Tibial artery (tissue), 4 donors: ENCODE measurements at regions not wholly inside any gene's neighbourhood (a gene's known extent, or its start where the extent isn't known, plus 50 kb on each side); places are given as distances from the start of the nearest gene placed in this dataset.

Source experiments
- DNase-seq, 2 donors: peaks; one replicate each; pipeline ENCODE4 v3.0.0-alpha.2; 2019
- H3K27ac ChIP-seq, 2 donors: fragments of 200-600 bp; sonication (generic) in 1 of 2; 1 replicate in 1 of 2; 2 replicates in 1 of 2; pipeline ENCODE4 v1.5.1; 2018 to 2019; ENCODE audit warnings: mild to moderate bottlenecking in 1 of 2
- H3K27me3 ChIP-seq, 2 donors: fragments of 200-600 bp; sonication (generic) in 1 of 2; one replicate each; pipeline versions ENCODE4 v1.5.1 to v1.6.0; 2016 to 2019
- H3K36me3 ChIP-seq, 3 donors: fragments of 200-600 bp; sonication (generic) in 2 of 3; one replicate each; pipeline ENCODE4 v1.5.1; 2016 to 2019; ENCODE audit warnings: mild to moderate bottlenecking in 2 of 3
- H3K4me1 ChIP-seq, 4 donors: fragments of 200-600 bp; sonication (generic) in 2 of 4; 1 replicate in 3 of 4; 2 replicates in 1 of 4; pipeline ENCODE4 v1.5.1; 2016 to 2019
- H3K4me3 ChIP-seq, 2 donors: fragments of 200-600 bp; sonication (generic) in 1 of 2; 1 replicate in 1 of 2; 2 replicates in 1 of 2; pipeline ENCODE4 v1.5.1; 2018 to 2019; ENCODE audit warnings: mild to moderate bottlenecking in 2 of 2
- H3K9me3 ChIP-seq, 3 donors: fragments of 200-600 bp; sonication (generic) in 1 of 3; one replicate each; pipeline ENCODE4 v1.5.1; 2016 to 2019
- CTCF ChIP-seq, 2 experiments: fragments of 200-600 bp in 1 of 2; fragments of 450-650 bp in 1 of 2; IDR thresholded peaks; one replicate each; pipeline ENCODE4 v1.5.1; 2017 to 2019; ENCODE audit warnings: antibody characterized with exemption in 2 of 2, mild to moderate bottlenecking in 1 of 2, moderate library complexity in 1 of 2
- intact Hi-C: fragments of 100-400 bp; cut with DNase I; formaldehyde crosslinking; loops from one replicate; pipeline ENCODE4 v1.15.0; 2023; ENCODE audit warnings: low total_unique reads

- Histone ChIP-seq H3K36me3 (no peaks in the 10 kb centered on the region), H3K4me3 (no peak overlapping the region), H3K27me3 (peaks cover 0 to 23% of the 10 kb centered on the region in 2 donors), H3K4me1 (no peaks in the 10 kb centered on the region), H3K27ac (no peak overlapping the region), H3K9me3 (peaks cover 0 to 3% (median 0%) of the 10 kb centered on the region in 3 donors)
- TF ChIP-seq CTCF (IDR thresholded peaks at IDR 0.05), result no peak
- no peak for DNase-seq
- intact Hi-C loops, result no loop called here
Measured at GRCh38 chr21:8991088-8991907, 1530.1 kb upstream of the TPTE start.

GRCh38 chr21:8991968-8992621 is 1529.3 kb upstream of the TPTE start:
- intact Hi-C loops, result no loop called here

GRCh38 chr21:8992731-8993174 is 1528.6 kb upstream of the TPTE start:
- H3K4me3 ChIP-seq, result no peak overlapping the region
- peaks cover 0 to 23% of the 10 kb centered on the region in 2 donors for H3K27me3 ChIP-seq
- intact Hi-C loops, result no loop called here
- no peak for TF ChIP-seq CTCF (IDR thresholded peaks at IDR 0.05)
- H3K27ac ChIP-seq, result no peak overlapping the region
- H3K4me1 ChIP-seq, result no peaks in the 10 kb centered on the region
- DNase-seq, result no peak
- H3K36me3 ChIP-seq, result no peaks in the 10 kb centered on the region
- peaks cover 0 to 3% (median 0%) of the 10 kb centered on the region in 3 donors for H3K9me3 ChIP-seq

More at GRCh38 chr21:8991968-8992621, 1529.3 kb upstream of the TPTE start:
- no peaks in the 10 kb centered on the region for H3K4me1 ChIP-seq
- H3K36me3 ChIP-seq, result no peaks in the 10 kb centered on the region
- H3K4me3 ChIP-seq, result no peak overlapping the region
- no peak overlapping the region for H3K27ac ChIP-seq
- no peak for DNase-seq
- H3K9me3 ChIP-seq, result peaks cover 0 to 3% (median 0%) of the 10 kb centered on the region in 3 donors
- TF ChIP-seq CTCF (IDR thresholded peaks at IDR 0.05), result no peak
- H3K27me3 ChIP-seq, result peaks cover 0 to 23% of the 10 kb centered on the region in 2 donors

GRCh38 chr21:8993284-8993942 is 1528.0 kb upstream of the TPTE start:
- no peak for DNase-seq
- peaks cover 0 to 7% (median 0%) of the 10 kb centered on the region in 3 donors for H3K9me3 ChIP-seq
- TF ChIP-seq CTCF (IDR thresholded peaks at IDR 0.05), result no peak

DNA sequence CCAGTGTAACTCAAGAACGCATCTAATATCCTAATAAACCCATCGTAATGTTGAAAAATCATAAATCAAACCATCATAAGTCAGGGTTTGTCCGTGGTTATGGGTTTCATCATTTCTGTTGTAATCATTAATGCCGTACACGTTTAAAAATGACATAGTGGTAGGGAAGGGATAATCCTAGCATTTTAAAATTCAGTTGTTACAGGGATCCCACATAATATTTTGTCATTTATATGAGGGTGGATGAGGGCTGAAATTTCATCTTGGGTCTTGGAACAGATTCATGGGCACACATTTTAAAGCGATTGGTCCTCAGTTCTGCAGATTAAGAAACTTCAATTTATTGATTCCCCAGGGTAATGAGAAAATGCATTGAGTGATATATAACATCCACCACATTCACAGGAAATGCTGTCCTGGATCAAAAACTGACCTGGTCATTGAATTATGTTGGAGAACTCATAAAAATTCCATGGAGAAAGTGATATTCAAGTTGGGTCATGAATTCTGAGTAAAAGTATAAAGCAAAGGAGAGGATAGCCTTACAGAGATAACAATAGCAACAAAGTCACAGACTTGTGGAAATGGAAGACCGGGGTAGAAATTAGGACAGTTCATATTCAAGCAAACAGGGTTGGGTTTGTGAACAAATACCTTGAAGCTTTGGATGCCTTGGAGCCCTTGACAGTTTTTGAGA is 1527.3 kb upstream of the TPTE start:
- Histone ChIP-seq H3K27ac (no peak overlapping the region), H3K27me3 (peaks cover 0 to 23% of the 10 kb centered on the region in 2 donors), H3K4me1 (no peaks in the 10 kb centered on the region), H3K4me3 (no peak overlapping the region), H3K36me3 (no peaks in the 10 kb centered on the region), H3K9me3 (peaks cover 0 to 7% (median 0%) of the 10 kb centered on the region in 3 donors)
- intact Hi-C loops, result no loop called here
- no peak for TF ChIP-seq CTCF (IDR thresholded peaks at IDR 0.05)
- DNase-seq, result no peak

More at GRCh38 chr21:8993284-8993942, 1528.0 kb upstream of the TPTE start:
- Histone ChIP-seq H3K36me3 (no peaks in the 10 kb centered on the region), H3K27ac (no peak overlapping the region), H3K4me3 (no peak overlapping the region), H3K4me1 (no peaks in the 10 kb centered on the region), H3K27me3 (peaks cover 0 to 23% of the 10 kb centered on the region in 2 donors)
- intact Hi-C loops, result no loop called here
